H1 (cell line): ENCODE measurements at regions not wholly inside any gene's neighbourhood (a gene's known extent, or its start where the extent isn't known, plus 50 kb on each side); places are given as distances from the start of the nearest gene placed in this dataset.

ENCODE experiments used
- CTCF ChIA-PET: fragments of 300-600 bp; sonication (Branson Sonifier 250); formaldehyde crosslinking; loops from one replicate; lab custom pipeline; 2021; ENCODE audit not compliant: partially characterized antibody; lab: Charles Lee
- POLR2A ChIA-PET: fragments of 300-600 bp; sonication (Branson Sonifier 250); formaldehyde crosslinking; loops from one replicate; lab custom pipeline; 2021; ENCODE audit warnings: inconsistent platforms; ENCODE audit not compliant: partially characterized antibody; lab: Charles Lee
- DNase-seq, 2 experiments: peaks; one replicate each; pipeline versions ENCODE4 v3.0.0 to v3.0.0-alpha.2; 2010 to 2022; ENCODE audit warnings: low spot score in 2 of 2, low read depth in 1 of 2, mixed read lengths in 1 of 2
- FAIRE-seq: peaks from 2 replicates; lab custom pipeline; 2011; peaks lifted over from hg19 to GRCh38; lab: Jason Lieb, UNC
- H2AFZ ChIP-seq: 2 replicates; pipeline ENCODE4 v1.8.1; 2012; ENCODE audit warnings: low read length, inconsistent platforms
- H2AK5ac ChIP-seq: 2 replicates; pipeline ENCODE4 v1.6.1; 2013; ENCODE audit warnings: low read depth, low read length
- H2BK120ac ChIP-seq: replicated peaks from 2 replicates; pipeline ENCODE3; 2013; ENCODE audit warnings: low read depth, low read length, inconsistent platforms
- H2BK12ac ChIP-seq: 2 replicates; pipeline ENCODE4 v1.6.1; 2013; ENCODE audit warnings: low read depth, low read length
- H2BK15ac ChIP-seq: 2 replicates; pipeline ENCODE4 v1.6.1; 2013; ENCODE audit warnings: low read length
- H2BK20ac ChIP-seq: 2 replicates; pipeline ENCODE4 v1.6.1; 2013; ENCODE audit warnings: low read length
- H2BK5ac ChIP-seq: 2 replicates; pipeline ENCODE4 v1.6.1; 2013; ENCODE audit warnings: low read depth, low read length
- H3K14ac ChIP-seq: 2 replicates; pipeline ENCODE4 v1.6.1; 2013; ENCODE audit warnings: inconsistent platforms; ENCODE audit not compliant: insufficient read length
- H3K18ac ChIP-seq: 2 replicates; pipeline ENCODE4 v1.6.1; 2013; ENCODE audit warnings: low read length; ENCODE audit errors: extremely low read depth
- H3K23ac ChIP-seq: 2 replicates; pipeline ENCODE4 v1.6.1; 2013; ENCODE audit warnings: inconsistent platforms; ENCODE audit not compliant: insufficient read length
- H3K23me2 ChIP-seq: 2 replicates; pipeline ENCODE4 v1.6.1; 2013; ENCODE audit warnings: low read depth, low read length
- H3K27ac ChIP-seq: 2 replicates; pipeline ENCODE4 v1.6.1; 2011; ENCODE audit warnings: low read depth, low read length, inconsistent platforms
- H3K27me3 ChIP-seq, 4 experiments: replicated peaks in 1 of 4; 1 replicate in 1 of 4; 2 replicates in 3 of 4; pipeline versions ENCODE4 v1.6.1 to v1.8.1; 2011 to 2013; ENCODE audit warnings: low read length in 3 of 4, mild to moderate bottlenecking in 3 of 4, inconsistent platforms in 2 of 4, mixed read lengths in 2 of 4, moderate library complexity in 1 of 4; ENCODE audit not compliant: control insufficient read depth in 3 of 4, insufficient read depth in 3 of 4; ENCODE audit errors: extremely low read depth in 1 of 4
- H3K36me3 ChIP-seq, 4 experiments: 2 replicates each; pipeline versions ENCODE4 v1.6.1 to v1.8.1; 2011 to 2013; ENCODE audit warnings: mild to moderate bottlenecking in 4 of 4, low read length in 3 of 4, moderate library complexity in 2 of 4, control low read depth in 1 of 4, inconsistent platforms in 1 of 4; ENCODE audit not compliant: insufficient read depth in 4 of 4, control insufficient read depth in 2 of 4
- H3K4ac ChIP-seq: replicated peaks from 2 replicates; pipeline ENCODE3; 2013; ENCODE audit warnings: low read length, low read depth, mixed read lengths, inconsistent platforms; ENCODE audit not compliant: insufficient read length
- H3K4me1 ChIP-seq, 4 experiments: replicated peaks in 1 of 4; 1 replicate in 1 of 4; 2 replicates in 3 of 4; pipeline versions ENCODE4 v1.6.1 to v1.8.1; 2011 to 2013; ENCODE audit warnings: low read length in 3 of 4, inconsistent platforms in 2 of 4, mixed read lengths in 1 of 4; ENCODE audit not compliant: insufficient read depth in 4 of 4, control insufficient read depth in 3 of 4
- H3K4me2 ChIP-seq, 2 experiments: 2 replicates each; pipeline versions ENCODE4 v1.6.1 to v1.8.1; 2011 to 2013; ENCODE audit warnings: low read depth in 2 of 2, low read length in 2 of 2, control low read depth in 1 of 2, inconsistent platforms in 1 of 2, mild to moderate bottlenecking in 1 of 2; ENCODE audit not compliant: insufficient read depth in 1 of 2
- H3K4me3 ChIP-seq, 4 experiments: fragments of 200-600, 300-600 bp in 1 of 4; sonication (generic), shearing (Covaris generic), sonication (Bioruptor Twin) in 1 of 4; 2 replicates each; pipeline versions ENCODE4 v1.5.1 to v1.8.1; 2011 to 2016; ENCODE audit warnings: low read length in 4 of 4, low read depth in 3 of 4, control low read depth in 2 of 4, inconsistent platforms in 2 of 4, mild to moderate bottlenecking in 2 of 4, mixed read lengths in 1 of 4, moderate library complexity in 1 of 4; ENCODE audit not compliant: insufficient read depth in 2 of 4; ENCODE audit errors: extremely low read depth in 1 of 4
- H3K56ac ChIP-seq: replicated peaks from 2 replicates; pipeline ENCODE3; 2013; ENCODE audit warnings: low read depth, mild to moderate bottlenecking, mixed read lengths, low read length, inconsistent platforms; ENCODE audit not compliant: insufficient read length
- H3K79me1 ChIP-seq: 2 replicates; pipeline ENCODE4 v1.6.1; 2013; ENCODE audit warnings: low read depth, low read length, control low read depth
- H3K79me2 ChIP-seq, 2 experiments: 2 replicates each; pipeline versions ENCODE4 v1.6.1 to v1.8.1; 2012 to 2013; ENCODE audit warnings: low read length in 2 of 2, mild to moderate bottlenecking in 2 of 2, inconsistent platforms in 1 of 2; ENCODE audit not compliant: insufficient read depth in 2 of 2, control insufficient read depth in 1 of 2
- H3K9ac ChIP-seq, 4 experiments: replicated peaks in 1 of 4; 1 replicate in 1 of 4; 2 replicates in 3 of 4; pipeline versions ENCODE4 v1.6.1 to v1.8.1; 2011 to 2013; ENCODE audit warnings: low read depth in 3 of 4, low read length in 3 of 4, control low read depth in 2 of 4, mild to moderate bottlenecking in 2 of 4, moderate library complexity in 2 of 4, inconsistent platforms in 1 of 4; ENCODE audit errors: extremely low read depth in 1 of 4
- H3K9me3 ChIP-seq, 2 experiments: 2 replicates each; pipeline versions ENCODE4 v1.6.1 to v1.8.1; 2012 to 2013; ENCODE audit warnings: mild to moderate bottlenecking in 2 of 2, moderate library complexity in 2 of 2, control low read depth in 1 of 2, inconsistent platforms in 1 of 2, low read depth in 1 of 2, low read length in 1 of 2, mixed read lengths in 1 of 2; ENCODE audit not compliant: insufficient read depth in 2 of 2
- H4K20me1 ChIP-seq, 2 experiments: replicated peaks in 1 of 2; 2 replicates each; pipeline versions ENCODE3 to v1.8.1; 2011 to 2013; ENCODE audit warnings: inconsistent platforms in 2 of 2, low read length in 2 of 2, mild to moderate bottlenecking in 1 of 2; ENCODE audit not compliant: insufficient read depth in 2 of 2, control insufficient read depth in 1 of 2
- H4K5ac ChIP-seq: 2 replicates; pipeline ENCODE4 v1.6.1; 2013; ENCODE audit warnings: low read length, low read depth, mixed read lengths, inconsistent platforms; ENCODE audit not compliant: insufficient read length
- H4K8ac ChIP-seq: 2 replicates; pipeline ENCODE4 v1.8.0; 2013; ENCODE audit warnings: mild to moderate bottlenecking, moderate library complexity, low read length, inconsistent platforms; ENCODE audit not compliant: insufficient read depth; ENCODE audit errors: extremely low read depth
- H4K91ac ChIP-seq: replicated peaks from 2 replicates; pipeline ENCODE3; 2013; ENCODE audit warnings: low read length, mixed read lengths, inconsistent platforms; ENCODE audit not compliant: insufficient read length
- CHD1 ChIP-seq: IDR thresholded peaks from 2 replicates; pipeline ENCODE4 v1.6.1; 2012; ENCODE audit warnings: low read depth, low read length, improper control_type of control experiment
- CHD2 ChIP-seq: IDR thresholded peaks from 2 replicates; pipeline ENCODE4 v1.6.1; 2012; ENCODE audit warnings: low read length, improper control_type of control experiment
- CTBP2 ChIP-seq: IDR thresholded peaks from 2 replicates; pipeline ENCODE4 v1.7.0; 2011; ENCODE audit warnings: borderline replicate concordance, mild to moderate bottlenecking, moderate library complexity, mixed read lengths, low read length; ENCODE audit not compliant: insufficient read depth, insufficient read length
- POU5F1 ChIP-seq: IDR thresholded peaks from 2 replicates; pipeline ENCODE4 v1.6.1; 2011; ENCODE audit warnings: low read depth, mild to moderate bottlenecking, low read length, moderate library complexity
- RAD21 ChIP-seq, 2 experiments: IDR thresholded peaks in 1 of 2; conservative IDR thresholded peaks in 1 of 2; 2 replicates each; pipeline ENCODE4 v1.6.1; 2011; ENCODE audit warnings: low read depth in 2 of 2, low read length in 2 of 2, improper control_type of control experiment in 1 of 2, inconsistent platforms in 1 of 2, mild to moderate bottlenecking in 1 of 2, moderate library complexity in 1 of 2
- WGBS, 2 experiments: shearing (Covaris generic) in 1 of 2; methylation state at CpG; one replicate each; pipeline versions ENCODE4 v1.1.6 to v1.1.7; 2013 to 2015; ENCODE audit warnings: low lambda C conversion rate in 2 of 2, mixed read lengths in 2 of 2, inconsistent platforms in 1 of 2, low coverage in 1 of 2, missing lambda C conversion rate in 1 of 2; ENCODE audit not compliant: insufficient replicate concordance in 2 of 2, insufficient coverage in 1 of 2, insufficient read length in 1 of 2; ENCODE audit errors: extremely low coverage in 1 of 2, missing lambda C conversion rate in 1 of 2; 5-methylcytosine and 5-hydroxymethylcytosine counted together

DNA sequence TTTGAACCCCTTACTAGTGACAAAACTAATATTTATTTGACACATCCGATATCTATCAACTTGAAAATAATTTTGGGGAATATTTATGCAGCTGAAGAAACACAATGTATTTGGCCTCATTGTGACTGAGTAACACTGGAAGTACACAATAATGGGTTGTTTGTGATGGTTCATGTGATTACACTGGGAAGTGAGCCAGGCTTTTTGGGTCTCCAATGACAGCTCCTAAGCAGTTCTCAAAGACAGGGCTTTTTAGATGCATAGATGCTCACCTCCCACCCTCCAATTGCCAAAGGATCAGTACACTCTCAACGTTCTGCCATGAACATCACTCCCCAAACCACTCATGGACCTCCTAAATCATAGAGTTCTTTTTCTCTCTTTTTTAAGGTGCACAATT is 170.0 kb downstream of the SLC24A2 start:
- WGBS, 2 experiments, result 83% methylated on average over 2 of the region's 2 CpGs; no CpG with 5 or more reads in 1 of the 2 experiments
- CTCF ChIA-PET, result interaction anchor here (0.6 to 3.2 kb wide), 5 partner anchors 10 to 148 kb away, joined by 3 to 22 read pairs (median 4); no protein-coding TSS in a partner anchor
- Histone ChIP-seq H3K14ac (no peak overlapping the region), H3K79me1 (no peaks in the 10 kb centered on the region), H3K36me3 (no peaks in the 10 kb centered on the region), H2AFZ (no peak overlapping the region), H2BK5ac (no peak overlapping the region), H4K20me1 (no peaks in the 10 kb centered on the region), H3K27me3 (no peaks in the 10 kb centered on the region), H3K4me3 (no peak overlapping the region), H3K23ac (no peak overlapping the region), H3K23me2 (no peaks in the 10 kb centered on the region), H4K91ac (no peak overlapping the region), H3K18ac (no peak overlapping the region), H2AK5ac (no peak overlapping the region), H3K27ac (no peak overlapping the region), H3K9ac (no peak overlapping the region), H3K9me3 (no peaks in the 10 kb centered on the region), H2BK20ac (no peak overlapping the region), H3K56ac (no peak overlapping the region), H2BK15ac (no peak overlapping the region), H3K4me1 (no peaks in the 10 kb centered on the region), H2BK120ac (no peak overlapping the region), H2BK12ac (no peak overlapping the region), H4K8ac (no peak overlapping the region), H3K4ac (no peak overlapping the region), H3K79me2 (no peaks in the 10 kb centered on the region), H3K4me2 (no peak overlapping the region), H4K5ac (no peak overlapping the region)
- no peak for FAIRE-seq
- POLR2A ChIA-PET, result no interaction called here
- TF ChIP-seq RAD21 (IDR thresholded peaks at IDR 0.05 in 1 of 2, conservative IDR thresholded peaks at IDR 0.05 in 1 of 2; ENCODE audit: low read depth in 2 of 2, low read length in 2 of 2) (no peak), POU5F1 (no peak), CHD2 (no peak), CTBP2 (no peak), CHD1 (no peak)
- DNase-seq, result no peak
